NCI-H526 treated with DMSO at 0.1 percent for 48 hours (cell line): ENCODE measurements at regions not wholly inside any gene's neighbourhood (a gene's known extent, or its start where the extent isn't known, plus 50 kb on each side); places are given as distances from the start of the nearest gene placed in this dataset.

Experiments used
- DNase-seq: peaks from one replicate; lab custom pipeline; 2025; lab: John Stamatoyannopoulos, UW

- no peak for DNase-seq
These were observed 206.1 kb upstream of the UBE2E2 start for GRCh38 chr3:22996920-22997571.

- DNase-seq: no peak
These were observed 202.8 kb upstream of the UBE2E2 start for GRCh38 chr3:23000371-23000770.

- DNase-seq: no peak
These were observed 201.0 kb upstream of the UBE2E2 start for GRCh38 chr3:23002151-23002550.

GRCh38 chr3:23002836-23003732, 200.0 kb upstream of the UBE2E2 start:
- DNase-seq: no peak

- no peak for DNase-seq
These were observed 199.4 kb upstream of the UBE2E2 start for GRCh38 chr3:23003733-23004046.

GRCh38 chr3:23004971-23005370, 198.2 kb upstream of the UBE2E2 start:
- no peak for DNase-seq

GRCh38 chr3:23017801-23018200, 185.3 kb upstream of the UBE2E2 start:
- no peak for DNase-seq

- no peak for DNase-seq
These were observed 183.4 kb upstream of the UBE2E2 start for GRCh38 chr3:23019596-23020300.

- no peak for DNase-seq
These were observed 174.8 kb upstream of the UBE2E2 start for GRCh38 chr3:23028294-23028693.

GRCh38 chr3:23029001-23029400, 174.1 kb upstream of the UBE2E2 start:
- no peak for DNase-seq

- no peak for DNase-seq
These were observed 167.0 kb upstream of the UBE2E2 start for GRCh38 chr3:23035927-23036640.

- DNase-seq: no peak
These were observed 166.4 kb upstream of the UBE2E2 start for GRCh38 chr3:23036728-23037127.

- no peak for DNase-seq
These were observed 164.7 kb upstream of the UBE2E2 start for GRCh38 chr3:23038471-23038870.

- DNase-seq: no peak
These were observed 161.0 kb upstream of the UBE2E2 start for GRCh38 chr3:23041918-23042696.

GRCh38 chr3:23044463-23044862, 158.7 kb upstream of the UBE2E2 start:
- no peak for DNase-seq

GRCh38 chr3:23046536-23046935, 156.6 kb upstream of the UBE2E2 start:
- no peak for DNase-seq

GRCh38 chr3:23051240-23052140, 151.6 kb upstream of the UBE2E2 start:
- DNase-seq: no peak

- DNase-seq: no peak
These were observed 150.9 kb upstream of the UBE2E2 start for GRCh38 chr3:23052208-23052607.

- no peak for DNase-seq
These were observed 150.5 kb upstream of the UBE2E2 start for GRCh38 chr3:23052620-23053019.

GRCh38 chr3:23055733-23056376, 147.3 kb upstream of the UBE2E2 start:
- no peak for DNase-seq
